NCI-H146 treated with DMSO at 0.1 percent for 48 hours (cell line): ENCODE measurements at regions not wholly inside any gene's neighbourhood (a gene's known extent, or its start where the extent isn't known, plus 50 kb on each side); places are given as distances from the start of the nearest gene placed in this dataset.
"Not testable (repeated sequence)": the region's sequence is repeated elsewhere in the genome, so short reads cannot be mapped to it uniquely, and the experiment has no call there.

Experiments used
- DNase-seq: peaks from one replicate; lab custom pipeline; 2025; ENCODE audit not compliant: unreplicated experiment; lab: John Stamatoyannopoulos, UW

- not testable (repeated sequence) for DNase-seq
Observed at GRCh38 chr4:60423573-60424184, 776.4 kb upstream of the ADGRL3 start.

DNA sequence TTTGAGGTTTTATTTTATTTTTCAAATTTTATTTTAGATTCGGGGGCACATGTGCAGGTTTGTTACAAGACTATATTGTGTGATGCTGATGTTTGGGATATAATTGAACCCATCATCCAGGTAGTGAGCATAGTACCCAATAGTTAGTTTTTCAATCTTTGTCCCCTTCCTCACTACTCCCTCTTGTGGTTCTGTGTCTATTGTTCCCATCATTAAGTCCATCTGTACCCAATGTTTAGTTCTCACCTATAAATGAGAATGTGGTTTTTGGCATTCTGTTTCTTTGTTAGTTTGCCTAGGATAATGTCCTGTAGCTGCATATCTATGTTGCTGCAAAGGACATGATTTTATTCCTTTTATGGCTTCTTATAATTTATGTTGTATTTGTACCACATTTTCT lies 767.2 kb upstream of the ADGRL3 start:
- no peak for DNase-seq

DNA sequence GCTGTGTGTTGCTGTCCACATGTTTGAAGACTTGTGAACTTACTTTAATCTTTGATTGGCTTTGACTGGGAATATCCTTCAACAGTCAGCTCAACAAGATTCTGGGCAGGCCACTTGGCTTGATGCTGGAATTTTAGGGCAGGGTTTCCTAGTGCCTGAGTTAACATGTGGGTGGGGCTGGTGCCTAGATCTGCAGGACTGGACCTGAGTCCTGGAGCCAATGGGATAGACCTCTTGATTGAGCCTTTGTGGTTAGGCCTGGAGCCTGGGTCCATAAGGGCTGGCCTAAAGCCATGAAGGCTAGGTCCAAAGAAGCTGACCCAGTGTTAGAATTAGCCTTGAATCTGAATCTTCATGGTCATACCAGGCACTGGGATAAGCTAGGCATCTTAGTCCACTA lies 757.1 kb upstream of the ADGRL3 start:
- DNase-seq, result no peak

- DNase-seq, result no peak
Observed at GRCh38 chr4:60443796-60444195, 756.3 kb upstream of the ADGRL3 start.

- no peak for DNase-seq
Observed at GRCh38 chr4:60450054-60450453, 750.1 kb upstream of the ADGRL3 start.

DNA sequence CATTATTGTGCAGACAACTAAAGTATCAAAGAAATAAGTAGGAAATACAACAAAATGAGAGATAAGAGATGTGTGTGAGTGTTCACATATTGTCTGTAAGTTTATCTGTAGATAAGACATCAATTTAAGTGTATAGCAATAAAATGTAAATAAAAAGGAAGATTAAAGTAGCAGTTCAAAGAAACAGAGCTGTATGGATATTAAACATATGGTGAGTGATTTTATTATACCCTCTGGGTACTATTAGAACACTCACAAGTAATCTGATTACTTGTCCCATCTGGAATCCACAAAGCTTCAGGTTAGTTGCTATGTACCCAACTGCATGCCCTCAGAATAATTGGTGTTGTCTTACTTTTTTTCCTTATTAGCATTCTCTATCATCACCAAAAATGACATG lies 747.9 kb upstream of the ADGRL3 start:
- DNase-seq, result no peak

DNA sequence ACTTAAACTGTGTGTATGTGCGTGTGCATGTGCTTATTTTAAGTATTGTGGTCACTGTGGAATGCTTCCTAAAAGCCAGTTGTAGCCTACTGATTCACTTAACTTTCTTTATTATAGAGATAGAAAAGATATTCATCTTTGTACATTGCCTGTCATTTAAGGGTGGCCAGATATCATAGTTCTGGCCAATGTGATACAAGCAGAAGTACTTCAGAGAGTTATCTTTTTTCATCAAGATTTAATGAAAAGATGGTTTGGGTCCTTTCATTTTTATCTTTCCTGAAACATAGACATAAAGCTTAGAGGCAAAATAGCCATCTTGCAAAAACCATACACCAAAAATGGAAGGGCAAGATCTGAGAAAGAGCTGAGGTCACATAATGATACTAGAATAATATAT lies 744.7 kb upstream of the ADGRL3 start:
- DNase-seq, result no peak

- no peak for DNase-seq
Observed at GRCh38 chr4:60461551-60461950, 738.6 kb upstream of the ADGRL3 start.

GRCh38 chr4:60463857-60464502 lies 736.1 kb upstream of the ADGRL3 start:
- peak; percentile 5 for DNase-seq

DNA sequence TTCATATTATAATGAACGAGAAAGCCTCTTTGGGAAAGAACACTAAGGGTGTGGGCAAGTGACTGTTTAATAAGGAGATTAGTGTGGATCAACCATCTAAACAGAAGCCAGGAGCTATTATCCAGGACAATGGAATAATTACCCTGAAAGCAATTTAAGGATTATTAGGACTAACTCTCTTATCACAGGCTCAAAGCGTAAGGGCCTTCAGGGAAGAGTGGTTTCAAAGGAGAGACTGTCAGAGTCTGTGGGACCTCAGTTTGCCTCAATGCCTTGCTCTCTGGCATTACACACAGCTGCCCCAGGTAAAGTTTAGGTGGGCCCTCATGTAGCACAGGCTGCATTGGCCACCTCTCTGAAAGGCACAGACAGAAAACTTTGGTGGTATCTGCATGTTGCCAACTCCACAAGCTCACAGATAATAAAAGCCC lies 717.2 kb upstream of the ADGRL3 start:
- peak; percentile 13 for DNase-seq

- DNase-seq, result no peak
Observed at GRCh38 chr4:60485276-60485675, 714.9 kb upstream of the ADGRL3 start.

- DNase-seq, result not testable (repeated sequence)
Observed at GRCh38 chr4:60487118-60487761, 712.9 kb upstream of the ADGRL3 start.

GRCh38 chr4:60500810-60501209 lies 699.3 kb upstream of the ADGRL3 start:
- DNase-seq, result no peak

GRCh38 chr4:60502733-60503132 lies 697.4 kb upstream of the ADGRL3 start:
- DNase-seq, result no peak

DNA sequence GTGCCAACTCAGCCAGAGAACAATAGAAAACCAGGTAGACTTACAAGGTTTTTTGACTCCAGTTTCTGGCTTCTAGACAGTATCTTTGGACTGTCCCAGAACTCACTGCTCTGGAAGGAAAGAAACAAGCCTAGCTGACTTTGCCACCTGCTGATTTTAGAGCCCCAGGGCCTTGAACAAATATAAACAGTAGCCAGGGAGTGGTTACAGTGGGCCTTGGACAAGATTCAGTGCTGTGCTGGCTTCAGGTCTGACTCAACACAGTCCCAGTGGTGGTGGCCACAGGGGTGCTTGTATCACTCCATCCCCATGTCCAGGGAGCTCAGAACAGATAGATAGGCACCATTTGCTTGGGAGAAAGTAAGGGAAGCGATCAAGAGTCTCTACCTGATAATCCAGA lies 694.1 kb upstream of the ADGRL3 start:
- no peak for DNase-seq

GRCh38 chr4:60522265-60522664 lies 677.9 kb upstream of the ADGRL3 start:
- DNase-seq, result no peak

GRCh38 chr4:60531776-60532379 lies 668.2 kb upstream of the ADGRL3 start:
- DNase-seq, result no peak

GRCh38 chr4:60544981-60545380 lies 655.1 kb upstream of the ADGRL3 start:
- DNase-seq, result no peak

DNA sequence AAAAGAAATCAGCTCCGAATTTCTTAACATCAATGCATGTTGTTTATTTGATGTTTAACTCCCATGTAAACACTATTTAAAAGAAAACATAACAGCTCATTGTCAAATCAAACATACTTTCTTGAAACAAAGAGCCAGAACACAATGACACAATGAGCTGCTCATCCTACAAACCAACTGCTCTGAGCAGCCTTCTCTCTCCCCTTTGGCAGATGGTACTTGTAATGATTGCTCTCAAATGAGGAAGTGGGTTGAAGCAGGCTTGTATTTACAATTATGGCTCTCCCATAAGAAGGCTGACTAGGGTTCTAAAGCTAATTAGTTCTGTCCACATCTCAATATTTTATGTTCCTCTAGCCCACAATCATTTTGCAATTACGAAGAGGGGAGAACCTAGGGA lies 637.8 kb upstream of the ADGRL3 start:
- DNase-seq, result no peak

- DNase-seq, result no peak
Observed at GRCh38 chr4:60565558-60565957, 634.6 kb upstream of the ADGRL3 start.

- no peak for DNase-seq
Observed at GRCh38 chr4:60575336-60575735, 624.8 kb upstream of the ADGRL3 start.

- no peak for DNase-seq
Observed at GRCh38 chr4:60579335-60579734, 620.8 kb upstream of the ADGRL3 start.
